ENCODE measurements at regions not wholly inside any gene's neighbourhood (a gene's known extent, or its start where the extent isn't known, plus 50 kb on each side); places are given as distances from the start of the nearest gene placed in this dataset.

DNA sequence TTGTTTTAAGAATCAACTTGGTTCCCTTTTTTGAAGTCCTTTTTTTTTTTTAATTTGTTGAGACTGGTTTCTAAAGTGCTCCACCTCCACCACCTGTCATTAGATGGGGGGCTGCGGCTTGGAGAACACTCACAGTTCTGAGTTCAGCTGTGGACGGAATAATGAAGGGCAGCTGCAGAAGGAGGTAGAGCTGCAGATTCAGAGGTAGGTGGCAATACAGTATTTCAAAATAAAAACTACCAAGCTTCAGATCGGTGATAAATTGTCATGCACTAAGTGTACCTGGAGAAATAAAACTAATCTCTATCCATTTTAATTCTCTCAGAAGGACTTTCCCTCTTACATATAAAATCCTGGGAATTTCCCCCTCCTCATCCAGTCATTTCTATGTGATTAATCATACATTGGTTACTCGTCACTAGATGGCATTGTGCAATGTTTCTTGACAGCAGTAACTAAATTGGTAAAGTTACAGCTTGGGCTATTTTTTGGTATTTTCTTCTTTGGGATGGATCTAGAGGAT is 81.1 kb upstream of the SLC39A10 start:
- H2BK120ac ChIP-seq (replicated peaks; ENCODE audit: low read depth, low read length), result no peak overlapping the region
- ChIA-PET POLR2A (ENCODE audit: partially characterized antibody) (no interaction called here), CTCF (ENCODE audit: partially characterized antibody) (interaction anchor here (0.7 to 5.7 kb wide), 19 partner anchors 9 to 97 kb away, joined by 3 to 40 read pairs (median 3); partner anchors contain the start of gene SLC39A10)
- no peak overlapping the region for H3K4me2 ChIP-seq (ENCODE audit: insufficient read depth in 1 of 2, low read depth in 2 of 2, low read length in 2 of 2)
- TF ChIP-seq RAD21 (IDR thresholded peaks at IDR 0.05 in 1 of 2, conservative IDR thresholded peaks at IDR 0.05 in 1 of 2; ENCODE audit: low read depth in 2 of 2, low read length in 2 of 2) (peak; percentile 43 to 54), CEBPB (IDR thresholded peaks at IDR 0.05; ENCODE audit: low read depth, low read length) (peak; percentile 80), KDM5A (IDR thresholded peaks at IDR 0.05; ENCODE audit: low read length) (no peak), HDAC2 (IDR thresholded peaks at IDR 0.05; ENCODE audit: borderline replicate concordance in 1 of 2, low read depth in 2 of 2, low read length in 2 of 2) (no peak)
- TF ChIP-seq, protein P1, sequence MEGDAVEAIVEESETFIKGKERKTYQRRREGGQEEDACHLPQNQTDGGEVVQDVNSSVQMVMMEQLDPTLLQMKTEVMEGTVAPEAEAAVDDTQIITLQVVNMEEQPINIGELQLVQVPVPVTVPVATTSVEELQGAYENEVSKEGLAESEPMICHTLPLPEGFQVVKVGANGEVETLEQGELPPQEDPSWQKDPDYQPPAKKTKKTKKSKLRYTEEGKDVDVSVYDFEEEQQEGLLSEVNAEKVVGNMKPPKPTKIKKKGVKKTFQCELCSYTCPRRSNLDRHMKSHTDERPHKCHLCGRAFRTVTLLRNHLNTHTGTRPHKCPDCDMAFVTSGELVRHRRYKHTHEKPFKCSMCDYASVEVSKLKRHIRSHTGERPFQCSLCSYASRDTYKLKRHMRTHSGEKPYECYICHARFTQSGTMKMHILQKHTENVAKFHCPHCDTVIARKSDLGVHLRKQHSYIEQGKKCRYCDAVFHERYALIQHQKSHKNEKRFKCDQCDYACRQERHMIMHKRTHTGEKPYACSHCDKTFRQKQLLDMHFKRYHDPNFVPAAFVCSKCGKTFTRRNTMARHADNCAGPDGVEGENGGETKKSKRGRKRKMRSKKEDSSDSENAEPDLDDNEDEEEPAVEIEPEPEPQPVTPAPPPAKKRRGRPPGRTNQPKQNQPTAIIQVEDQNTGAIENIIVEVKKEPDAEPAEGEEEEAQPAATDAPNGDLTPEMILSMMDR (IDR thresholded peaks at IDR 0.05; ENCODE audit: control extremely low read depth in 1 of 3, insufficient read depth in 1 of 3, low read depth in 1 of 3, low read length in 3 of 3), result peak in 1 of 3 experiments; percentile 12; a peak in 1 of 4 replicates
- H3K23me2 ChIP-seq (ENCODE audit: low read depth, low read length), result no peaks in the 10 kb centered on the region
- H2AK5ac ChIP-seq (ENCODE audit: low read depth, low read length), result no peak overlapping the region
- no peak for DNase-seq (ENCODE audit: low read depth in 1 of 2, low spot score in 2 of 2)
- no peak overlapping the region for H2AFZ ChIP-seq (ENCODE audit: low read length)
- H3K56ac ChIP-seq (replicated peaks; ENCODE audit: insufficient read length, low read depth, low read length), result no peak overlapping the region
- H2BK5ac ChIP-seq (ENCODE audit: low read depth, low read length), result no peak overlapping the region
- H4K8ac ChIP-seq (ENCODE audit: extremely low read depth, insufficient read depth, low read length), result no peak overlapping the region
- H3K9ac ChIP-seq (replicated peaks in 1 of 4; ENCODE audit: extremely low read depth in 1 of 4, low read depth in 3 of 4, low read length in 3 of 4), result no peak overlapping the region
- H3K4me3 ChIP-seq (ENCODE audit: extremely low read depth in 1 of 4, insufficient read depth in 2 of 4, low read depth in 3 of 4, low read length in 4 of 4), result no peak overlapping the region
- no peak overlapping the region for H2BK15ac ChIP-seq (ENCODE audit: low read length)
- H3K23ac ChIP-seq (ENCODE audit: insufficient read length), result no peak overlapping the region
- H2BK12ac ChIP-seq (ENCODE audit: low read depth, low read length), result no peak overlapping the region
- H3K18ac ChIP-seq (ENCODE audit: extremely low read depth, low read length), result no peak overlapping the region
- FAIRE-seq, result no peak
- no peak overlapping the region for H3K14ac ChIP-seq (ENCODE audit: insufficient read length)
- no peaks in the 10 kb centered on the region for H3K4me1 ChIP-seq (replicated peaks in 1 of 4; ENCODE audit: control insufficient read depth in 3 of 4, insufficient read depth in 4 of 4, low read length in 3 of 4)
- H3K79me1 ChIP-seq (ENCODE audit: low read depth, low read length), result no peaks in the 10 kb centered on the region
- H3K27me3 ChIP-seq (replicated peaks in 1 of 4; ENCODE audit: control insufficient read depth in 3 of 4, extremely low read depth in 1 of 4, insufficient read depth in 3 of 4, low read length in 3 of 4), result no peaks in the 10 kb centered on the region
- 68% methylated on average over 4 of the region's 4 CpGs; no CpG with 5 or more reads in 1 of the 2 experiments for WGBS, 2 experiments (ENCODE audit: extremely low coverage in 1 of 2, insufficient coverage in 1 of 2, insufficient read length in 1 of 2, insufficient replicate concordance in 2 of 2, low coverage in 1 of 2, low lambda C conversion rate in 2 of 2, missing lambda C conversion rate in 1 of 2)
- no peaks in the 10 kb centered on the region for H3K79me2 ChIP-seq (ENCODE audit: control insufficient read depth in 1 of 2, insufficient read depth in 2 of 2, low read length in 2 of 2)
- H3K9me3 ChIP-seq (ENCODE audit: insufficient read depth in 2 of 2, low read depth in 1 of 2, low read length in 1 of 2), result no peaks in the 10 kb centered on the region
- no peak overlapping the region for H4K5ac ChIP-seq (ENCODE audit: insufficient read length, low read depth, low read length)
- no peak overlapping the region for H3K27ac ChIP-seq (ENCODE audit: low read depth, low read length)
- H3K36me3 ChIP-seq (ENCODE audit: control insufficient read depth in 2 of 4, insufficient read depth in 4 of 4, low read length in 3 of 4), result no peaks in the 10 kb centered on the region
- no peak overlapping the region for H2BK20ac ChIP-seq (ENCODE audit: low read length)
- H3K4ac ChIP-seq (replicated peaks; ENCODE audit: insufficient read length, low read depth, low read length), result no peak overlapping the region
- H4K20me1 ChIP-seq (replicated peaks in 1 of 2; ENCODE audit: control insufficient read depth in 1 of 2, insufficient read depth in 2 of 2, low read length in 2 of 2), result no peaks in the 10 kb centered on the region
- no peak overlapping the region for H4K91ac ChIP-seq (replicated peaks; ENCODE audit: insufficient read length, low read length)
